Lung (tissue), 11 donors: ENCODE measurements at regions not wholly inside any gene's neighbourhood (a gene's known extent, or its start where the extent isn't known, plus 50 kb on each side); places are given as distances from the start of the nearest gene placed in this dataset.
A peak's percentile ranks its signal among the peaks of the same experiment; 100 is the strongest.

Experiments
- ATAC-seq: fragments of 200-7000 bp; cut with Tn5 transposase; one replicate; pipeline ENCODE4 v1.9.1; 2020; ENCODE audit warnings: moderate number of reproducible peaks; ENCODE audit not compliant: insufficient read depth, low FRiP score
- DNase-seq, 3 donors: peaks; one replicate each; pipeline ENCODE4 v3.0.0-alpha.2; 2013 to 2017
- H3K27ac ChIP-seq, 2 donors: one replicate each; pipeline ENCODE4 v1.5.1; 2013; ENCODE audit warnings: mild to moderate bottlenecking in 2 of 2, moderate library complexity in 2 of 2, control low read depth in 1 of 2, inconsistent platforms in 1 of 2, low read depth in 1 of 2, low read length in 1 of 2
- H3K27me3 ChIP-seq, 3 donors: one replicate each; pipeline ENCODE4 v1.5.1; 2013; ENCODE audit warnings: low read length in 2 of 3; ENCODE audit not compliant: control insufficient read depth in 3 of 3, insufficient read depth in 3 of 3
- H3K36me3 ChIP-seq, 4 donors: one replicate each; pipeline ENCODE4 v1.5.1; 2013; ENCODE audit warnings: low read length in 4 of 4, mild to moderate bottlenecking in 1 of 4, moderate library complexity in 1 of 4; ENCODE audit not compliant: control insufficient read depth in 4 of 4, insufficient read depth in 4 of 4
- H3K4me1 ChIP-seq, 5 donors: one replicate each; pipeline ENCODE4 v1.5.1; 2013; ENCODE audit warnings: low read length in 5 of 5, mild to moderate bottlenecking in 2 of 5, moderate library complexity in 1 of 5; ENCODE audit not compliant: control insufficient read depth in 5 of 5, insufficient read depth in 5 of 5
- H3K4me3 ChIP-seq: one replicate; pipeline ENCODE4 v1.5.1; 2013; ENCODE audit warnings: mild to moderate bottlenecking, control low read depth, moderate library complexity
- H3K9ac ChIP-seq, 2 donors: one replicate each; pipeline ENCODE4 v1.5.1; 2013; ENCODE audit warnings: low read length in 2 of 2, control low read depth in 1 of 2; ENCODE audit not compliant: insufficient read depth in 1 of 2
- H3K9me3 ChIP-seq, 4 donors: one replicate each; pipeline ENCODE4 v1.5.1; 2013; ENCODE audit warnings: low read length in 3 of 4, mild to moderate bottlenecking in 1 of 4, moderate library complexity in 1 of 4; ENCODE audit not compliant: control insufficient read depth in 4 of 4, insufficient read depth in 3 of 4
- WGBS, 2 donors: extraction: QIAGEN DNeasy Blood & Tissue Kit; methylation state at CpG; one replicate each; pipeline ENCODE4 v1.1.7; 2013; 5-methylcytosine and 5-hydroxymethylcytosine counted together
- TF ChIP-seq, protein P1 (sequence below): IDR thresholded peaks from 2 replicates; pipeline ENCODE4 v1.5.1; 2012; ENCODE audit warnings: mild to moderate bottlenecking; ENCODE audit errors: control extremely low read depth, extremely low read depth
- donor health status: control.
- donor health status: control.
- donor health status: Bipolar disorder and iron deficiency.
- donor health status: healthy.
- donor health status: DM: yes; HTN: yes; CAD: no.

GRCh38 chr11:43579171-43579918, 101.2 kb upstream of the HSD17B12 start:
- Histone ChIP-seq H3K4me1 (peaks cover 2 to 39% (median 15%) of the 10 kb centered on the region in 5 donors), H3K27me3 (peaks cover 5 to 94% (median 87%) of the 10 kb centered on the region in 3 donors), H3K9me3 (peaks cover 0 to 8% (median 0%) of the 10 kb centered on the region in 4 donors), H3K36me3 (no peaks in the 10 kb centered on the region), H3K27ac (no peak overlapping the region), H3K4me3 (peak overlapping the region; percentile 1), H3K9ac (no peak overlapping the region)
- DNase-seq (peak in 2 of 3 donors; percentile 38 to 60), ATAC-seq (no peak)
- TF ChIP-seq, protein P1, sequence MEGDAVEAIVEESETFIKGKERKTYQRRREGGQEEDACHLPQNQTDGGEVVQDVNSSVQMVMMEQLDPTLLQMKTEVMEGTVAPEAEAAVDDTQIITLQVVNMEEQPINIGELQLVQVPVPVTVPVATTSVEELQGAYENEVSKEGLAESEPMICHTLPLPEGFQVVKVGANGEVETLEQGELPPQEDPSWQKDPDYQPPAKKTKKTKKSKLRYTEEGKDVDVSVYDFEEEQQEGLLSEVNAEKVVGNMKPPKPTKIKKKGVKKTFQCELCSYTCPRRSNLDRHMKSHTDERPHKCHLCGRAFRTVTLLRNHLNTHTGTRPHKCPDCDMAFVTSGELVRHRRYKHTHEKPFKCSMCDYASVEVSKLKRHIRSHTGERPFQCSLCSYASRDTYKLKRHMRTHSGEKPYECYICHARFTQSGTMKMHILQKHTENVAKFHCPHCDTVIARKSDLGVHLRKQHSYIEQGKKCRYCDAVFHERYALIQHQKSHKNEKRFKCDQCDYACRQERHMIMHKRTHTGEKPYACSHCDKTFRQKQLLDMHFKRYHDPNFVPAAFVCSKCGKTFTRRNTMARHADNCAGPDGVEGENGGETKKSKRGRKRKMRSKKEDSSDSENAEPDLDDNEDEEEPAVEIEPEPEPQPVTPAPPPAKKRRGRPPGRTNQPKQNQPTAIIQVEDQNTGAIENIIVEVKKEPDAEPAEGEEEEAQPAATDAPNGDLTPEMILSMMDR = no peak
- 1% methylated on average over 76 to 83 of the region's 83 CpGs for WGBS, 2 donors

DNA sequence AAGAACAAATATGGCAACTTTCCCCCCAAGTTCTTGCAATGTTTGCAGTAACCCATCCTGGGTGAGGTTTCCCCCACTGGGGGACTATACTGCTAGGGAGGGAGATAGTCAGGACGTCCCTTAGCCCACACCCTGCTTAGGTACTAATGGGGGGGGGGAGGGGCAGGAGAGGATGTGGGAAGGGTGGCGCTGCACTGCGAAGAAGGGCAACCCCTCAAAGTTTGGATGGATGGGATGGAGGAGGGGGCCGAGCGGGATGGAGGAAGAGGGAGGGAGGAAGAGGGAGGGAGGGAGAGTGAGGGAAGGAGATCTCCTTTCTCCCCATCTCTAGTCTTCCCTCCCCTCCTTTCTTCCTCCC, 100.6 kb upstream of the HSD17B12 start:
- DNase-seq (no peak), ATAC-seq (no peak)
- H3K9ac ChIP-seq = no peak overlapping the region
- H3K27ac ChIP-seq = no peak overlapping the region
- H3K9me3 ChIP-seq = peaks cover 0 to 8% (median 0%) of the 10 kb centered on the region in 4 donors
- WGBS, 2 donors = 0% methylated on average over 5 of the region's 5 CpGs
- H3K4me1 ChIP-seq = peaks cover 2 to 35% (median 15%) of the 10 kb centered on the region in 5 donors
- TF ChIP-seq, protein P1 = no peak
- no peaks in the 10 kb centered on the region for H3K36me3 ChIP-seq
- peaks cover 8 to 92% (median 87%) of the 10 kb centered on the region in 3 donors for H3K27me3 ChIP-seq
- no peak overlapping the region for H3K4me3 ChIP-seq

DNA sequence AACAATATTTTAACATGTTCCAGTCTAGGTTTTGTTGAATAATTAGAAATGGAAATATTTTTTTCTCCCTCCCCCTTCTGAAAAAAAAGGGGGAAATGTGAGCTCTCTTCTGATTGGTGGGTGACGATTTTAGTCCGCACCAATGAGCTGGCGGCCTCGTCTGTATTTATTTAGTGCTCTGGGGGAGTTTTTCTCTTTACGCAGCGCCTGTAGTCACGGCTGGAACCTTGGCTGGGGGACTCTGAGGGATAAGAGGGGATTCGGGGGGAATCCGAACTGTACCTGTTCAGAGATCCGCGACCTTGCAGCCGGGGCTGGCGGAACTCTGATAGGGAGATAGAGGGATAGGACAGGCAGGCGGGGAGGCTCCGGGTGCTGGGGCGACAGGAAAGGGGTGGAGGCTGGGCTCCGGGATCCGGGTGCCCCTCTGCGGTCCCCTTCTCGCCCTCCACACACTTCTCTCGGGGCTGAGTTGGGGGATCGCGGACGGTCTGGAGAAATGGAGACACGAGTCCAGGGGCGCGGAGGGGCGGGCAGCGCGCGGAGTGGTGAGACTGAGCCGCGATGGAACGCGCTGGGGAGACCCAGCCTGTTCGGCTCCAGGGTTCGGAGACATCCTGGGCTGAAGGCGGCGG, 99.7 kb upstream of the HSD17B12 start:
- 1 to 3% methylated on average over 37 to 39 of the region's 39 CpGs for WGBS, 2 donors
- peaks cover 8 to 87% (median 83%) of the 10 kb centered on the region in 3 donors for H3K27me3 ChIP-seq
- TF ChIP-seq, protein P1 = no peak
- H3K36me3 ChIP-seq = no peaks in the 10 kb centered on the region
- no peak overlapping the region for H3K27ac ChIP-seq
- ATAC-seq = no peak
- H3K9me3 ChIP-seq = peaks cover 0 to 8% (median 0%) of the 10 kb centered on the region in 4 donors
- no peak for DNase-seq
- H3K4me1 ChIP-seq = peaks cover under 1 to 26% (median 10%) of the 10 kb centered on the region in 5 donors
- no peak overlapping the region for H3K4me3 ChIP-seq
- H3K9ac ChIP-seq = no peak overlapping the region
